C1 segment of cervical spinal cord (tissue), 14 donors: ENCODE measurements at regions not wholly inside any gene's neighbourhood (a gene's known extent, or its start where the extent isn't known, plus 50 kb on each side); places are given as distances from the start of the nearest gene placed in this dataset.
A peak's percentile ranks its signal among the peaks of the same experiment; 100 is the strongest.
"Not testable (repeated sequence)": the region's sequence is repeated elsewhere in the genome, so short reads cannot be mapped to it uniquely, and the experiment has no call there.

ENCODE experiments used
- DNase-seq, 14 donors: peaks; one replicate each; lab custom pipeline; 2025; lab: John Stamatoyannopoulos, UW

GRCh38 chr4:137740141-137740540 is 207.8 kb upstream of the PCDH18 start:
- no peak for DNase-seq

- DNase-seq = no peak
Observed at GRCh38 chr4:137739391-137739790, 207.1 kb upstream of the PCDH18 start.

- no peak for DNase-seq
Observed at GRCh38 chr4:137738375-137738990, 206.2 kb upstream of the PCDH18 start.

GRCh38 chr4:137735561-137736104 is 203.3 kb upstream of the PCDH18 start:
- DNase-seq = no peak

- not testable (repeated sequence) for DNase-seq
Observed at GRCh38 chr4:137733174-137734141, 201.2 kb upstream of the PCDH18 start.

GRCh38 chr4:137722910-137723309 is 190.6 kb upstream of the PCDH18 start:
- no peak for DNase-seq

GRCh38 chr4:137711502-137711901 is 179.2 kb upstream of the PCDH18 start:
- DNase-seq = no peak

GRCh38 chr4:137707626-137708025 is 175.3 kb upstream of the PCDH18 start:
- no peak for DNase-seq

- no peak for DNase-seq
Observed at GRCh38 chr4:137707102-137707620, 174.9 kb upstream of the PCDH18 start.

GRCh38 chr4:137705171-137705783 is 173.0 kb upstream of the PCDH18 start:
- DNase-seq = no peak

GRCh38 chr4:137703195-137703594 is 170.9 kb upstream of the PCDH18 start:
- no peak for DNase-seq

- DNase-seq = no peak
Observed at GRCh38 chr4:137702512-137702911, 170.2 kb upstream of the PCDH18 start.

GRCh38 chr4:137701401-137701800 is 169.1 kb upstream of the PCDH18 start:
- no peak for DNase-seq

GRCh38 chr4:137700751-137701150 is 168.5 kb upstream of the PCDH18 start:
- peak in 1 of 14 donors; percentile 3 for DNase-seq

- DNase-seq = no peak
Observed at GRCh38 chr4:137700072-137700471, 167.8 kb upstream of the PCDH18 start.

- no peak for DNase-seq
Observed at GRCh38 chr4:137694138-137694537, 161.8 kb upstream of the PCDH18 start.

- DNase-seq = no peak
Observed at GRCh38 chr4:137693641-137694040, 161.3 kb upstream of the PCDH18 start.

- DNase-seq = no peak
Observed at GRCh38 chr4:137692205-137692604, 159.9 kb upstream of the PCDH18 start.

- no peak for DNase-seq
Observed at GRCh38 chr4:137688651-137689050, 156.4 kb upstream of the PCDH18 start.

- DNase-seq = no peak
Observed at GRCh38 chr4:137685357-137685756, 153.1 kb upstream of the PCDH18 start.

- DNase-seq = no peak
Observed at GRCh38 chr4:137681081-137681480, 148.8 kb upstream of the PCDH18 start.

GRCh38 chr4:137678796-137679195 is 146.5 kb upstream of the PCDH18 start:
- no peak for DNase-seq
